Hindlimb muscle (tissue), 1 donor: ENCODE measurements at regions not wholly inside any gene's neighbourhood (a gene's known extent, or its start where the extent isn't known, plus 50 kb on each side); places are given as distances from the start of the nearest gene placed in this dataset.
"Not testable (repeated sequence)": the region's sequence is repeated elsewhere in the genome, so short reads cannot be mapped to it uniquely, and the experiment has no call there.

Experiments
- DNase-seq: peaks from one replicate; pipeline ENCODE4 v3.0.0-alpha.2; 2013

- no peak for DNase-seq
Measured at GRCh38 chr10:3406556-3406955, 234.0 kb upstream of the PITRM1 start.

DNA sequence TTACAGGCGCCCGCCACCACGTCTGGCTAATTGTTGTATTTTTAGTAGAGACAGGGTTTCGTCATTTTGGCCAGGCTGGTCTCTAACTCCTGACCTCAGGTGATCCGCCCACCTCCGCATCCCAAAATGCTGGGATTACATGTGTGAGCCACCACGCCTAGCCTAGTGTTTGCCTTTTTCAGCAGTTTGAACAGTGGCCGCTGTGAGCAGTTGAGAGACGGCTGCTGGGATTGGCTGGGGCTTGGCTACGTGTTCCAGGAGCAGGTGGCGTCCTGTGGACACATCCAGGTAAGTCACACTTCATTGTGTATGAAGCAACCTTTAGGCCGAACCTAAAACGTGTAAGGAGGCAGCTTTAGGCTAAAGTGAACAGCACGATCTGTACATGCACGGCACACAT lies 231.8 kb upstream of the PITRM1 start:
- DNase-seq: no peak

- DNase-seq: no peak
Measured at GRCh38 chr10:3402187-3402751, 229.7 kb upstream of the PITRM1 start.

- DNase-seq: no peak
Measured at GRCh38 chr10:3401491-3401938, 228.9 kb upstream of the PITRM1 start.

GRCh38 chr10:3400348-3400747 lies 227.8 kb upstream of the PITRM1 start:
- DNase-seq: no peak

- no peak for DNase-seq
Measured at GRCh38 chr10:3399756-3400155, 227.2 kb upstream of the PITRM1 start.

DNA sequence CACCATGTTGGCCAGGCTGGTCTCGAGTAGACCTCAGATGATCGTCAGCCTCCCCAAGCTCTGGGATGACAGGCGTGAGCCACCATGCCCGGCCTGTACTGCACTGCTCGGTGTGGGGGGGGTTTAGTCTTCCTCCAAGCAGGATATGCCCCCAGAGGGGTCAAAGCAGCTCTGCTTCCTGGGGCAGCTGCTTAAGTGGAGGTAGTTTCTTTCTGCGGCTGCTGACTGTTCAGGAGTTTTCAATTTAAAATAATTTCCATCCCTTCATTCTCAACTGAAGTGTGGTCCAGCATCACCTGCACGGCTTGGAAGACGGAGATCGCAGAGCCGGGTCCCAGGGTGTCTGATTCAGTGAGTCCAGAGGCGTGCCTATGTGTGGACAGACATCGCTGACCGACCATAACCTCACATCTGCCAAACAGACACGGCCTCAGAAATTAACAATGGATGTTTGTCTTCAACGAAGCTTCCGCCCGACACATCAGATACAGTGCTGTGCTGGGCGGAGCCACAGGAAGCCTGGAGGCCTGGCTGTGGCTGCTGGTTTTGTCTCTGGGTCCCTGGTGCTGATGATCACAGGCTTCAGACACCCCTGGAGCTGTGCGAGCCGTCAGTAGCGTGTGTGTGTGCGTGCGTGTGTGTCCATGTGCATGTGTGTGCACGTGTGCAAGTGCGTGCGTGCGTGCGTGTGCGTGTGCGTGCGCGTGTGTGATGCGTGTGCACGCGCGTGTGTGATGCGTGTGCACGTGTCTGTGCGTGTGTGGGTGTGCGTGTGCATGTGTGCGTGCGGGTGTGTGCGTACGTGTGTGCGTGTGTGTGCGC lies 226.5 kb upstream of the PITRM1 start:
- DNase-seq: peak; percentile 32

DNA sequence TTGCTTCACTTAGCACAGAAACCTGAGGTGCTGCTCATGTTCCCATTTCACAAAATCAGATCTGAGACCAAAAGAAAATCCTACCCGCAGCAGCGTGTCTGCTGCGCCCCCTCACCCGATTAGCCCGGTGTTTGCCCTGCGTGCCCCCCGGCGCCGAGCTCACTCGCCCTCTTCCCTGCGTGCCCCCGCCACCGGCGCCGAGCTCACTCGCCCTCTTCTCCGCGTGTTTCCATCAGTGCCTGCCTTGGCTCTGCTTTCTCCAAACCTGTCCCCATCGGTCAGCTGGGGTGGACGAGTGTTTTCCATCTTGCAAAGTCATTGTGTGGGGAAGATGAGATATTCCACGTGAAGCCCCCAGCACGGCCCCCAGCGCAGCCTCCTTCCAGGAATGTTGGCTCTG lies 225.3 kb upstream of the PITRM1 start:
- DNase-seq: no peak

DNA sequence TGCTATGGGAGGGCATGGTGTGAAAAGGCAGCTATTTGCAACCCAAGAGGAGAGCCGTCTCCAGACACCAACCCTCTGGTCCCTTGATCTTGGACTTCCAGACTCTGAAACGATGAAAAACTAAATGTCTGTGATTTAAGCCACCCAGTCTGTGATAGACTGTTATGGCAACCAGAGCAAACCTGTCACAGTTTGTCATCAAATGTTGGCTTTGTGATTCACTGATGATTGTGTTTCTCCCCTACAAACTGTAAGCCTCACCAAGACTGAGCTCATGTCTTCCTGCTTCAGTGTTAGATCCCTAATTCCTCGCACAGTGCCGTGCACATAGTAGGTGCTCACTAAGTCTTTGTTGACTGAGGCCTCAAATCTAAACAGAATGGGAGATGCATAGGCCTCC lies 224.6 kb upstream of the PITRM1 start:
- no peak for DNase-seq

GRCh38 chr10:3396116-3396515 lies 223.5 kb upstream of the PITRM1 start:
- no peak for DNase-seq

DNA sequence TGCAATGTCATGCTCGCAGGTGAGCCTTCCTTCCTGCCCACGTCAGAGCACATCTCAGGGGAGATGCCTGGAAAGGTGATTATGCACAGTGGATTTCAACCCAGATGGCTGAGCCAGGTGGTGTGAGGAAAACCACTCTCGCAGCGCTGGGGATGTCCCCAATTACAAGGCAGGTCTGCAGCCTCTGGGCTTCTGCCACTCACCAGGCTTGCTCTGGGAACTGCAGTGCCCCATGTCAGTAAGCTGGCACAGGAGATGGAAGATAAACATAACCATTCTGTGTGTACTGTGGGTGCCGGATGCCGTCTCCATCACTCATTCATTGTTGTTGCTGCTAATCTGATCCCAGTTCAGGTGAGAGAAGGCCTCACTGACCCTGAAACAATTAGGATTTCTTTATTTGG lies 222.9 kb upstream of the PITRM1 start:
- no peak for DNase-seq

DNA sequence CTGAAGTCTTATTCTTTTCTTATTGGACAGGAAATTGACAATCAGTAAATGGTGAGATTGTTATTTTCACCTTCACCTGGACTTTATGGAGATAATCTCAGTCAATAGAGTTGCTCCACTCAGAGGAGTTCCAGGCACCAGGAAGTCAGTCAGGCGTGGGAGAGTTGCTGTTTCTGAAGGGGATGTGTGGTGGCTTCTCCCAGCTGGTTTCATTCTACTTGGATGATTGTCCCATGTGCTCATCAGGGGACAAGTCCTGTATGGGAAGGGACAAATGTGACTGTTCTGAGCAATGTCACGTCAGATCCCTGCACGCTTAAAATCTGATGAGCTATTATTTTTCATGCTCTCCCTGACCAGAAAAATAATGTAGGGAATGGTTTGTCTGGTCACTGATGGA lies 222.5 kb upstream of the PITRM1 start:
- DNase-seq: no peak

- DNase-seq: no peak
Measured at GRCh38 chr10:3393958-3394357, 221.4 kb upstream of the PITRM1 start.

- DNase-seq: no peak
Measured at GRCh38 chr10:3391657-3392056, 219.1 kb upstream of the PITRM1 start.

- DNase-seq: no peak
Measured at GRCh38 chr10:3389130-3389529, 216.5 kb upstream of the PITRM1 start.

- DNase-seq: no peak
Measured at GRCh38 chr10:3385487-3385886, 212.9 kb upstream of the PITRM1 start.

DNA sequence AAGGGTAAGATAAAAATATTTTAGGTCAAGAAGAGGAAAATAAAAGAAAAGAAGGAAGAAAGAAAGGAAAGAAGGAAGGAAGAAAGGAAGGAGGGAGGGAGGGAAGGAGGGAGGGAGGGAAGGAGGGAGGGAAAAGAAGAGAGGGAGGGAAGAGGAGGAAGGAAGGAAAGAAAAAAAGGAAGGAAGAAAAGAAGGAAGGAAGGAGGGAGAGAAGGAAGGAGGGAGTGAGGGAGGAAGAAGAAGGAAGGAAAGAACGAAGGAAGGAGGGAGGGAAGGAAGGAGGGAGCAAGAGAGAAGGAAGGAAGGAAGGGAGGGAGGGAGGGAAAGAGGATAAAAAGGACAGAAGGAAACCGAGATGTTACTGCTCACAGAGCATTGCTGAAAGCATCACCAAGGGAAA lies 209.5 kb upstream of the PITRM1 start:
- no peak for DNase-seq

DNA sequence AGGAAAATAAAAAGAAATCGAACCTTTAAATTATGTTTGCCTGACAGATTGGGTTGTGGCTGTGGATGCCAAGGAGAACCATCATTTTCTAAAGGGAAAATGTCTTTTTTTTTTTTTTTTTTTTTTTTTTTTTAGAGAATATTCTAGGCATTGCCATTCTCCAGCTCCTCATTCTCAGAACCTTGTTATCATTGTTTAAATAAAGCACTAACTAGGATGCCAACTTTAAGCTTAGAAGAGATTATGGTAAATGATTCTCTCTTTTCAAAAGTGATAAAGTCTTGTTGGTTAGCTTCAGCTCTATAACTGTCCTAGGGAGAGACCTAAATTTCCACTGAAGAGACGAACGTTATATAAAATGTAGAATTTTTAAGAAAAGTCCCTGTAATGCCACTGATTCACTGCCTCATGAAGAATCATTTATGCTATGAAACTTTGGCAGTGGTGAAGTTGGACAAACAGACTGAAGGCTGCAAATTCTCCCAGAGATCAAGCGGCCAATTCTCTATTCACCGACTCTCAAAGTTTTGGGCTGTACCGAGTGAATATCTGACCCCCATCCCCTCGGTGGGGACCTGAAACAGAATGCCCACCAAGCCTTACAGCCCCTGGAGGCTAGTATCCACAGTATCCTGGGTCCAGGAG lies 207.9 kb upstream of the PITRM1 start:
- DNase-seq: no peak

DNA sequence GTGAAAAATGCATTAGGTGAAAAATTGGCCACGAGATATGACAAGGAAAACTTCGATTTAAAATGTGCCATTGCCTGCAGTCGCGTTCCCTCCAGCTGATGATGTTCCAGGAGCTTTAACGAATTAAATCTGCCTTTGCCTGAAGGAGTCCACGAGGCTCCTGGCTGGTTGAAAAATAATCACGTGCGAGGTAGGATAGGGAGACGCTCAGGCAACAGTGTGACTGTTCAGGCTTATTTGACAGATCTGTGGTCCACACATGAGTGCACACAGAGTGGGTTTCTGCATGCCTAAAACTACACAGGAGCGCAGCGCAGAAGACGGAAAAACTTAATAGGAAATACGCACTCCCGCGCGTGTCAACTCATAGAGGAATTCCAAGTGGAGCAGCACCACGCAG lies 204.0 kb upstream of the PITRM1 start:
- DNase-seq: no peak

DNA sequence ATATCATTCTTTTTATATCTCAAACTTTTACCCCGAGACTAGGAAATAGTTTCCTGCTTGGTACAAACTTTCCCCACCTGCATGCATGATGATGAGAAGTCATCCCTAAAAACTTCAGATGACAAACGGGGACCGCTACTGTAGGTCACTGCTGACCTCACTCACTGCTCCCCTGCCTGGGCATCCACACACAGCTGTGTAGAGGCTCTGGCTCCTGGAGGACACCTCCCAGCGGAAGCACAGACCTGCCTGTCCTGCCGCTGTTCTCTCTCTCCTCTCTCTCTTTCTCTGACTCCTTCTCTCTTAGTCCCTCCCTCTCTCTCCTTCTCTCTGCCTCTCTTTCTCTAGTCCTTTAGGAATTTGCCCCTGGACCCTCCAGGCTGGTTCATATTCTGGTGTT lies 202.9 kb upstream of the PITRM1 start:
- DNase-seq: no peak

GRCh38 chr10:3374914-3375313 lies 202.3 kb upstream of the PITRM1 start:
- DNase-seq: no peak

GRCh38 chr10:3373374-3374027 lies 200.9 kb upstream of the PITRM1 start:
- not testable (repeated sequence) for DNase-seq

DNA sequence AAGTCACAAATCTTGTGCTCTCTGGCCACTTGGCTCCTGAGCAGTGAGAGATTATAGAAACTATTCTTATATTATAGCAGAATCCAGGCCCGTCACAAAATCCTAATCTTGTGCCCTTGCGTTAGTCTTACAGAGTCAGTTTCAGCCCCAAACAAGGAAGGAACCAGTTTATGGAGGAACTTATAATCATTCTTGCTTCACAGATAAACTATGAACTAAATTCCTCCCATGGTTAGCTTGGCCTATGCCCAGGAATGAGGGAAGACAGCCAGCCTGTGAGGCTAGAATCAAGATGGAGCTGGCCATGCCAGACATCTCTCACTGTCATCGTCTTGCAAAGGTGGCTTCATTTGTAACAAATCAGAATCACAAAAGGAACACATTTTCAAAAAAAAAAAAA lies 199.7 kb upstream of the PITRM1 start:
- DNase-seq: no peak
